Spleen (tissue), 7 donors: ENCODE measurements at regions not wholly inside any gene's neighbourhood (a gene's known extent, or its start where the extent isn't known, plus 50 kb on each side); places are given as distances from the start of the nearest gene placed in this dataset.

Experiments used
- CTCF ChIP-seq, 11 experiments: fragments of 200-600 bp in 7 of 11; fragments of 450-650 bp in 4 of 11; sonication (generic) in 4 of 11; IDR thresholded peaks in 8 of 11; conservative IDR thresholded peaks in 3 of 11; 1 replicate in 7 of 11; 2 replicates in 4 of 11; pipeline versions ENCODE4 v1.4.0 to v1.8.0; 2016 to 2021; ENCODE audit warnings: antibody characterized with exemption in 11 of 11, inconsistent platforms in 4 of 11, mild to moderate bottlenecking in 1 of 11
- POLR2AphosphoS5 ChIP-seq, 3 donors: sonication (generic); formaldehyde crosslinking; IDR thresholded peaks; one replicate each; pipeline ENCODE4 v1.5.1; 2017; ENCODE audit warnings: antibody characterized with exemption in 3 of 3
- donor health status: DM: no; HTN: no; CAD: no; lungs with moderate emphysema.
- donor health status: DM: no; HTN: no; CAD: no.
- donor health status: DM: no; HTN: no; CAD: no.

- no peak for TF ChIP-seq CTCF (IDR thresholded peaks at IDR 0.05 in 8 of 11, conservative IDR thresholded peaks at IDR 0.05 in 3 of 11)
- no peak for TF ChIP-seq POLR2AphosphoS5 (IDR thresholded peaks at IDR 0.05)
Observed at GRCh38 chr4:114282937-114283336, 303.5 kb upstream of the ARSJ start.
